Posterior cingulate gyrus (tissue), 11 donors: ENCODE measurements at regions not wholly inside any gene's neighbourhood (a gene's known extent, or its start where the extent isn't known, plus 50 kb on each side); places are given as distances from the start of the nearest gene placed in this dataset.
A peak's percentile ranks its signal among the peaks of the same experiment; 100 is the strongest.

Source experiments
- DNase-seq, 10 donors: peaks; one replicate each; pipeline versions ENCODE4 v3.0.0 to v3.0.0-alpha.2; 2020 to 2021; ENCODE audit warnings: mixed read lengths in 3 of 10
- intact Hi-C: fragments of 100-400 bp; cut with DNase I; formaldehyde crosslinking; loops from one replicate; pipeline ENCODE4 v1.15.1; 2023

DNA sequence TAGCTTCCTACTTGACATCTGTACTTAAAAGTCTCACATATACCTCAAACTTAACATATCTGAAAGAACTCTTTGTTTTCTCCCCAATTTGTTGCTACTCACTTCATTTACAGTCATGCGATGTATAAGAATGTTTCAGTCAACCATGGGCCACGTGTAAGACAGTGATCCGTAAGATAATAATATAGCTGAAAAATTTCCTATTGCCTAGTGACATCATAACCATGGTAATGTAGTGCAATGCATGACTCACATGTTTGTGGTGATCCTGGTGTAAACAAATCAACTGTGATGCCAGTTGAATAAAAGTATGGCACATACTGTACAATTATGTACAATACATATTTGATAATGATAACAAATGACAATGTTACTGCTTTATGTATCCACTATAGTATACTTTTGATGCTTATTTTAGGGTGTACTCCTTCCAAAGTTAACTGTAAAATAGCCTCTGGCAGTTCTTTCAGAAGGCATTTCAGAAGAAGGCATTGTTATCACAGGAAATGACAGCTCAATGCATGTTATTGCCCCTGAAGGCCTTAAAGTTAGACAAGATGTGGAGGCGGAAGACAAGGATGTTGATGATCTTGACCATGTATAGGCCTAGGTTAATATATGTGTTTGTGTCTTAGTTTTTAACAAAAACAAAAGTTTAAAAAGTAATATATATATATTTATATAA lies 579.0 kb downstream of the EPHA7 start:
- intact Hi-C loops: no loop called here
- no peak for DNase-seq

DNA sequence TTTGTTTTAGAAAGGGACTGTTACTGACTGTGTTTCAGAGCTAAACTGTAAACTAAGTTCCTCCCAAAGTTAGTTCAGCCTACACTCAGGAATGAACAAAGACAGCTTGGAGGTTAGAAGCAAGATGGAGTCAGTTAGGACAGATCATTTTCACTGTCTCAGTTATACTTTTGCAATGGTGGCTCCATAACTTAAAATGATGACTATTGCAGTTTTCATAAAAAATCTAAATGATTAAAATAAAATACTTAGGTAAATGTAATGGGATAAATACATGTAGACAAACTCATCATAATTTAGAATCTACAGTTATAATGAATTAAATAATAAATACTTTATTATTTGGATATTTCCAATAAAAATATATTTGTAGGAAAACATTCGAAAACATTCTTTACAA lies 590.6 kb downstream of the EPHA7 start:
- intact Hi-C loops: no loop called here
- DNase-seq: no peak

DNA sequence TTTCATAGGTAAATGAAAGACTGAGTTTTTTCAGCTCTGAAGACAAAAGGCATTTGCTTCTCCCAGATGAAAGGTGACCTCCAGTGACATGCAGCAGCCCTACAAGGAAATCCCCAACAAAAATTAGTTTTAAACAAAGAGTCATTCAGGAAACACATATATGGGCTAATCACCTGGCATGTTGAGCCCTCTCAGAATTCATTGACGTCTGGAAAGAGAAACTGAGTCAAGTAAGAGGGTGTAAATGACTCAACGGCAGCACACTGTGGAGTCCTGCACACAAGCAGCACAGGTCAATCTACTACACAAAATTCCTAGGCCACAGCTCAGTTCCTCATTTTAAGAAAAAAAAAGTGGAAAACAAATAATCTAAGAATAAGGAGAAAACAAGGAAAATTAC lies 592.3 kb downstream of the EPHA7 start:
- intact Hi-C loops: no loop called here
- no peak for DNase-seq

DNA sequence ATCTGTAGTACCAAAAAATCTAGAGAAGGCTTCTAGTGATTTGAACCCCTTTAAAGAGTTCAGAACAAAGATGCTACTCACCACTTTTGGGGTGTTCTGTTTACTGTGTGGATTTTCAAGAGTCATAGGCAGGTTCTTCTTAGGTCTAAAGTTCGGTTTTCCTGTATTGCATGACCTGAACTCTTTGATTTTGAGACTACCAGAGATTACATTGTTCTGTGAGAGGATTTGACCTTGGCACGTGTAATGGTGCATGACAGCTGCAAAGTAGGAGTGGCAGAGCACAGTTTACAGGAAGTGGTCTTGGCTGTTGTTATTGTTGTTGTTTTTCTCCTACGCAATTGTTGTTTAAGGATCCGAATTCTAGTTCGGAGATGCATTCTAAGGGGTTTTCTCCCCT lies 592.7 kb downstream of the EPHA7 start:
- intact Hi-C loops: no loop called here

DNA sequence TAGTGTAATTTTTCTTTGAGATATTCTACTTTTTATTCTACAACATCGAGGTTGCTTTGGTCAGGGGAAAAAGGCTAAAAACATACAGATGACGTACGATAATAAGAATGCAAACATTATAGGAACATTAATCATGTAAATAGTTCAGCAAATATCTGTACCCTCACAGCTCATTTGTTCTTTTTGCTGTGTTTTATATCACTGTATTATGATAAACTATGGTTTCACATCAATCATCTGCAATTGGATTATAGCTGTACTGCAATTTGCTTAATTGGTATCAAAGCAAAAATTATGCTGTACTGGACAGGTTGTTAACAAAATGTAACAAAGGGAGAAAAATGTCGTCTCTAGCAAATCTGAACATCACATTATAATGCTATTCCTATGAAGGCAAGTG lies 597.1 kb downstream of the EPHA7 start:
- no peak for DNase-seq
- intact Hi-C loops: no loop called here

More for the DNA sequence above, 592.7 kb downstream of the EPHA7 start:
- no peak for DNase-seq

DNA sequence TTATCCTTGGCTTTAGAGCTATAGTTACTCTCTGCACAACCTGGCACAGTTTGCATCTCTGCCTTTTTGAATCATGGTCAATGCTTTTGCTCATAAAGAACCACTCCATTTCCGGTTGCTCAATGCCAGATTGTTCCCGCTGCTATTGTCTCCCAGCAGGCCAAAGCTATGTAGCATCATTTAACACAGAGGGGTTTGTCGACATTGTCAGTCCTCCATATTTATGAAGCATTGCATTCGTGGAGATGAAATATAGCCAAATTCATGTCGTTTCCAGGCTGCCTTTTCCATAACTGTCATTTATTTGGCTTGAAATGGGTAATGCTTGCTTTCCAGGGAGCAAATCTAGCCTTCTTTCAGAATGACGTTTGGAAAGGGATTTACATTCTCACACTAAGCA lies 598.8 kb downstream of the EPHA7 start:
- intact Hi-C loops: no loop called here

DNA sequence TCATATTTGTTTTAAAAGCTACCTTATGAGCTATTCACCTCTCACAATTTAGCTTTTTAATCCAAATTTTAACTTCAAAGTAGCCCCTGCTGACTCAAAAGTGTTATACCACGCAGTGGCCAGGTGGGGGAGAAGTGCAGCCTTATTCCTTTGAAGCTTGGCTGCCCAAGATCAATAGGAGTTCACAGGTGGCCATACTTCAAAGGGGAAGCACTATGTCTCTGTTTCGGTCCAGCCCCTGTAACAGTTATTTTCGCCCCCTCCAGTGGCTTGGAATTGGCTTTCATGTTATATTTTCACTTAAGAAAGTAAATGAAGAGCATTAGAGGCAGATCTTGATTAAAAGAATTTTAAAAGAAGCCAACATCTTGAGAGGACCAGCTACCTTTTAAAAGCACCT lies 608.4 kb downstream of the EPHA7 start:
- intact Hi-C loops: loop anchor here (10.0 kb wide), 1 partner anchor 614 kb away; no protein-coding TSS in a partner anchor
- peak in 5 of 10 donors; percentile 12 to 74 (median 17) for DNase-seq

More for the DNA sequence above, 598.8 kb downstream of the EPHA7 start:
- no peak for DNase-seq

DNA sequence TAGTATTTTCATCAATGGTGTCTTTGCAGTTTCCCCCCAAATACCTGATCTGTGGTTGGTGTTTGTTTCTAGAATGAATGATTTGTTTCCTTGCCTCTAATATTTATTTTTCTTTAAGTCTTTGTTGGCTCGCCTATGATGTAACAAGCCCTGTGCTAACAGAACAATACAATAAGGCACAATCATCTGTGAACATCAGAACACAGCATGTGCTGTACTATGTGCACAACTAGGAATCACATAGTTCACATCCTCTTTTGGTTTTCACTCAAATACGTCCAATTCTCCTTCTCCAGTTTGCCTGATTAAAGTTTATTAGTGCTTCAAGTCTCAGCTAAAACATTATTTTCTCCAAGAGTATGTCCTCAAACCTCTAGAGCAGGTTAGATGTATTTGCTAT lies 613.1 kb downstream of the EPHA7 start:
- intact Hi-C loops: no loop called here
- DNase-seq: no peak

DNA sequence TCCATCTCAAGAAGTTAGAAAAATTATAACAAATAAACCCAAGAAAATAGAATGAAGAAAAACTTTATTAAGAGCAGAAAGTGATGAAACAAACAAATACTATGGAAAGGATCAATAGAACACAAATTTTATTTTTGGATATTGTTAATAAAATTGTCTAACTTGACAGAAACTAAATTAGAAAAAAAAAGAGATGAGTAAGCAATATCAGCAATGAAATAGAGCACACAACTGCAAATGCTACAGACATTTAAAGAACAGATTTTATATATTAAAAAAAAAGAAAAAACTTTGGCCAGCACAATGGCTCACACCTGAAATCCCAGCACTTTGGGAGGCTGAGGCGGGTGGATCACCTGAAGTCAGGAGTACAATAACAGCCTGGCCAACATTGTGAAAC lies 628.0 kb downstream of the EPHA7 start:
- DNase-seq: peak in 1 of 10 donors; percentile 25
- intact Hi-C loops: no loop called here

DNA sequence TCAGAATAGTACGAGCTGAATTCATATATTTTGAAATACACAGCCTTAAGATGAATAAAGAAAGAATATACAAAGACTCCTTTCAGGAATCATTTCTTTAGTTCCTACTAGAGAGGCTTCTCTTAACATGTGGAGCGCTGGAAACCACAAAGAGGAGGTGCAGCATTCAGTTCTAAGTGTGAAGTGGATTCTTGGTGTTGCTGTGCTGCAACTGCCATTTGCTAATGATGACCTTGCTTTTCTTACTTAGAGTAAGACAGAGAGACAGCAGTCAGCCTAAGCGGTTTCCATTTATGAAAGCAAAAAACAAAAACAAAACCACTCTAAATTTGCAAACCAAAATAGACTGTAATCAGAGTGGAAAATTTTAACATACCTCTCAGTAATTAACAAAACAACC lies 629.0 kb downstream of the EPHA7 start:
- intact Hi-C loops: no loop called here
- DNase-seq: no peak

DNA sequence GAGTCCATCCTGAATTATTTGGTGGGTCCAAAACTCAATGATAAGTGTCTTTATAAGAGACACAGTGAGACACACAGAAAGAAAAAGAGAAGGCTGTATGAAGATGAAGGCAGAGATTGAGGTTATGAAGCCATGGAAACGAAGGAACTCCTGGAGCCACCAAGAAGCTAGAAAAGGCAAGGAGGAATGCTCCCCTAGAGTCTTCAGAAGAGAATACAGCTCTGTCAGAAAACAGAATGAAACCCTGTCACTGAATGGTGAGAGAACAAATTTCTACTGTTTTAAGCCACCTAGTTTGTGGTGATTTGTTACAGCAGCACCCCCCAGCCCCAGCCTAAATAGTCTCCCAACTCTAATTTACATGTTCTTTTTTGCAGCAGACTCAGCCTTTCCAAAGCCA lies 635.1 kb downstream of the EPHA7 start:
- DNase-seq: no peak
- intact Hi-C loops: no loop called here

DNA sequence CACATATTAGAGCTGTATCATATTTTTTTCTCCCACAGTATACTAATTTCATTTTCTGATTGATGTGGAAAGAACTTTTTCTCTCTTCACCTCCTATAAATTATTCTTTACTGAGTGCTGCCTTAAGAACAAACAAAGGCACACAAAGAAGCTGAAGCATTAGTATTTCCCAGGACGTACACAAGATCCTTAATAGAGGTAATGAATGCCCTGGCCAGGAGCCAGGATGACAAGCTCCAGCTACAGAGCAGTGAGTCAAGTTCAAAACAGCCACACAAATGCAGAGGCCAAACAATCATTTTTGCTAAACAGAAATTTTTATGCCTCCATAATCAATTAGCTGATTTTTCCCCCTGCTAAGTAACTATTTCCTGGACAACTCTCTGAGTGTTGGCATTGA lies 639.6 kb downstream of the EPHA7 start:
- no peak for DNase-seq
- intact Hi-C loops: no loop called here

DNA sequence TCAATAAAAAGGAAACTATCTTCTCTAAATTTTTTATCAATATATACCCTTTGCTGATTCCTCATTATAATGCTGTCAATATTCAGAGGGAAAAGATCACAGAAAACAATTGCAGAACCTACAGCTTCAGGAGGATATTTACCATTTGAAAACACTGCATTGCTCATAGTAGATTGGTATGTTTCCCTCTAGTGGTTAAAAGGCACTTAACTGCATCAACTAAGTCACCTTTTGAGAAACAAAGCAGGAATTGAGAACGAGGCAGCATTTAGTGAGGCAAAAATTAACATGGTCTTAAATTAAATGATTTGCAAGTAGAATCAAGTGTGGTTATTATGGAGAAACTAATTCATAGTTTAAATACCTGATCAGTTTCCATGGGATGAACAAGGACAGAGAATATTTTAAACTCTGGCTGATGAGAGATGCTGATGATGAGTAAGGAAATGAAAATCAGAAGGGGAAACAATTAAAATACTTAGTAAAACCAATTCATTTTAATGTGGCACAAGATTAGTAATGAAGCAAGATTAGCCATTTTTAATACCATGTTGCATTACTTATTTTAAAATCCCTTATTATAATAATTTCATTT lies 642.1 kb downstream of the EPHA7 start:
- no peak for DNase-seq
- intact Hi-C loops: no loop called here

DNA sequence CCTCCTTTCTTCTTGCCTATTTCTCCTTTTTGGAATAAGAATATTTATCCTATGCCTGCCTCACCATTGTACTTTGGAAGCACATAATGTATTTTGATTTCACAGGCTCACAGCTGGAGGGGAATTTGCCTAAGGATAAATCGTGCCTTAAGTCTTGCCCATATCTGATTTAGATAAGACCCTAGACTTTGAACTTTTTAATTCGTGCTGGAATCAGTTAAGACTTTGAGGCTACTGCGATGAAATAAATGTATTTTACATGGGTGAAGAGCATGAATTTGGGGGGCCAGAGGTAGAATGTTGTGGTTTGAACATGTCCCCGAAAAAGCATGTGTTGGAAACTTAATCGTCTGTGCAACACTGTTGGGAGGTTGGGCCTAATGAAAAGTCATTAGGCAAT lies 648.8 kb downstream of the EPHA7 start:
- DNase-seq: no peak
- intact Hi-C loops: no loop called here

DNA sequence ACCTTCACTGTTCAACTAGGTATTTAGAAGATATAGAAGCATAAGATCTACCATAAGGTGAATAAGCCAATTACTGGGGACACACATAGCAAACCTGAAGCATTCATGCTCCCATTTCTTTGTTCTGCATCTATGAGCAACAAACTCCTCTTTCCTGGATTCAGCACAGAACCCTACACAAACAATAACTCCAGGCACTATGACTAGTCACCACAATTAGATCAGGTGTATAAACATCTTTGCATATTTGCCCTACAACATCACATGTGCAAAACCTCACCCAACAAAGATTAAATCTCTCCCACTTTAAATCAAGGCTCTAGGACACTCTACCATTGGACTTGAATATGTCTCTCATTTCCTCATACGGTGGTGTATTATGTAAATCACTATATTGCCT lies 652.3 kb downstream of the EPHA7 start:
- intact Hi-C loops: no loop called here
- no peak for DNase-seq

DNA sequence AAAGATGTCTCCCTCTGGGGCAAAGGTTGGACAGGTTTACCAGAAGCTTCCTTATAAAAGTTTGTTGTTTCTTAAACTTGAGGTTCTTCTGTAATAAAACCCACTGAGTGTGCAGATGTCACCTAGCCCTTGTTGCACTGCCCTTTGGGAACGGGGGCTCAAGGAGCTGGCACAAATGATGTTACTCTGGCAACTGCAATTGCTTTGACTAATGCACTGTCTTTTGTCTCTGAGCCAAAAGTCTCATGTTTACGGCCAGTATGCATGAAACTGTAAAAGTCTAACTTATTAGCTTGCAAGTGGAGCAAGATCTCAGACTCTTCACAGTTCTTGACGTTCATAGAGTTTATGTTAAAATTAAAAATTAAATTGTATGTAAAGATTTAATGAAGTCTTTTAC lies 655.7 kb downstream of the EPHA7 start:
- intact Hi-C loops: no loop called here
- no peak for DNase-seq

DNA sequence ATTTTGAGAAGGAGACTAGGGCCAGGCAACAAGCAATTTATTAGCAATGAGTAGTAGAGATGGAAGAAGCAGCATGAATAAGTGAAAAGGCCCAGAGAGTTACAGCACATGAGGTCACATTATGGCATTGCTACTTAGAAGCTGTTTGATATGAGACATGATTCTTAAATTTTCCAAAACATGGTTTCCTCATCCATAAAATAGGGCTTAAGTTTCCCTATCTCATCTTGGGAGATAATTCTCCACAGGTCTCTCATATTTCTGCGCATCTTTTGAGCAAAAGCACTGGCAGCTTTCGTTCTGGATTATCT lies 656.1 kb downstream of the EPHA7 start:
- DNase-seq: no peak
- intact Hi-C loops: no loop called here

DNA sequence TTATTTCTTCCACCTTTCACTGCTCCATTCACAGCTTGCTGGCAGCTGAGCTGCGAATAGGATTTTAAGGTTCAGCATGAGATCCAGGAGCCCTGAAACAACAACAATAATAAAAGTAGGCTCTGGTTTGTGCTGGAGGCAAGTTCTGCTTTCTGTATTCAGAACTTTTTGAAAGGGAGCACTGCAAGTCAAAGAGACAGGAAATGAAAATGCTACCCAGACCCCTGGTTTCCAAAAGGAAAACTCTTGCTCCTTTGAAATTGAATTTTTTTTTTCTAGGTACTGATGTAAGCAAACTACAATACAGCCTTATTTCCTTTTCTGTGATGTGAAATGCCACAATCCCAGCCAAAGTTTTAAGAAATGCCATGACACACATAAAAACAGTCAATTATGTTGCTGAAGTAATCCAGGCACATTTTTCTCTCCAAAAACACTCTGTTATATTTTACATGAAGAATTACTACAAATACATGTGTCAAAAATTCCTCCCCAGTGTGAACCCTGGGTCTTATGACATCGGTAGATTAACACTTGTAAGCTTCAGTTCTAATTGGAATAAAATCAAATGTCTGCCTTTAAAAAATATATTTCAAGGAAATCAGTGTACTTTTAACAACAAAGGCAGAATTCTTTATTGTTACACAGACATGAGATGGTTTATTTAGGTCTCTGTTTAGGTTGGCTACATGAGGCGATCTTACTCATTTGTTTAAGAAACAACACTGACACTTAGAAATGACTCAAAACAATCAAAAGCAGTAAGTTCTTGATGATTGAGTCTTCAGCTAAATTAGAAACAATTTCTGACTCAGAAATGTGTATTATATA lies 656.7 kb downstream of the EPHA7 start:
- no peak for DNase-seq
- intact Hi-C loops: no loop called here

DNA sequence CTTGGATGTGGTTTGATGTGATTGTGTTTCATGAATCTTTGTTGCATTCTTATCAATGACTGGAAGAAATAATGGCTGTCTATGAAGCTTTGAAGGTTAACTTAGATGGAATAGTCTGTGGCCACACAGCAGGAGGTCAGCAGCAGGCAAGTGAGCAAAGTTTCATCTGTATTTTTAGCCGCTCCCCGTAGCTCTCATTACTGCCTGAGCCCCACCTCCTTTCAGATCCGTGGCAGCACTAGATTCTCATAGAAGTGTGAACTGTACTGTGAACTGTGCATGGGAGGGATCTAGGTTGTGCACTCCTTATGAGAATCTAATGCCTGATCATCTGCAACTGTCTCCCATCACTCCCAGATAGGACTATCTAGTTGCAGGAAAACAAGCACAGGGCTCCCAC lies 660.2 kb downstream of the EPHA7 start:
- intact Hi-C loops: no loop called here
- no peak for DNase-seq

DNA sequence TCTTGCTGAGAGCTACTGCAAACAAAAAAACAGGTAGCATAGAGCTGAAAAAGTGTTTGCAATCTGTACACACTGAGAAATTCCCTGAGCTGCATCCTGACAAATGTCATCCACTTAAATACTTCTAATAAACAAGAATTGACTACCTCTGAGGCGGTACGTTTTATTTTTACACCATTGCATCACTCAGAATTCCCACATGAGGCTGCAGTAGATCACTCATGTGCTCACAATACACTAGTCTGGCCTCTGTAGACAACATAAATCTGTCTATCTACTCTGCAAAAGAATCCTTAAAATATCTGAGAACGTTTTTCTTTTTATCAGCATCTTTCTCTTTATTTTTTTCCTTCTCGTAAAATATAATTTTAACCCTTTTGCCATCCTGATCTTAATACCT lies 661.4 kb downstream of the EPHA7 start:
- DNase-seq: no peak
- intact Hi-C loops: no loop called here

DNA sequence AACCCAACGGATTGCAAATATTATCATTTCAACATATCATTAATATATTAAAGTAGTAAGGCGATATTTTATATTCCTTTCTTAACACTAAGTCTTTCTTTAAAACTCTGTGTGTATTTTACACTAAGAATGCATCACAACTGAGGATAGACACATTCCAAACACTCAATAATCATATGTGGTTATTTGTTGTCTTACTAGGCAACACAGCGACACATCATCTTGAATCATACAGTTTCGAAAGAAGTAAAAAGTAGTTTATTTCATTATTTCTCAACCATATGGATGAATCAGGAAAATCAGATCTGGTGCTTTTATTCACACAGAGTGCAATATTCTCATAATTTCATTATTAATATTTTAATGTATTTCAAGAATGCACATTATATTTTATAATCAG lies 662.4 kb downstream of the EPHA7 start:
- intact Hi-C loops: no loop called here
- DNase-seq: no peak

DNA sequence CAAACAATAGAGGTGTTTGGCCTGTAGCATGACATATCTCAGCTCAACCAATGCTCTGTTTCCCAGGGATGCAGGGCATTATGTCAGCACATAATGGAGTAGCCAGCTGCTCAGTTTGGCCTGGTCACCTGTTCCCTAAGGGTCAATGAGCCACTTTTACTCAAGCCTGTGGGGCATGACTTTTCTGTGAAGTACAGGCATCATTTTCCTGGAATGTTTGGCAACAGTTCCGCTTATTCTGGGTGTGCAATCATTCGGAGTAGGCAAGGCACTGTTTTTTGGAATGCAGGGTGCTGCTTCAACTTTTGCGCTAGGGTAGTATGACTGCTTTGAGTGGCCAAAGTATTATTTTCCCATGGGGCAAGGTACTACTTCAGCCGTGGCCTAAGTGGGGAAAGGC lies 665.4 kb downstream of the EPHA7 start:
- no peak for DNase-seq
- intact Hi-C loops: no loop called here
